Stimulated activated CD8-positive, alpha-beta memory T cell treated with anti-CD3 and anti-CD28 coated beads, Interleukin-4, amount 100 ng/mL, for 48 hours (primary cell): ENCODE measurements at regions not wholly inside any gene's neighbourhood (a gene's known extent, or its start where the extent isn't known, plus 50 kb on each side); places are given as distances from the start of the nearest gene placed in this dataset.

ENCODE experiments used
- DNase-seq: peaks from one replicate; pipeline ENCODE4 v3.0.0-alpha.2; 2020

GRCh38 chr4:58679886-58680285, 1569.7 kb upstream of the IGFBP7 start:
- DNase-seq, result no peak

GRCh38 chr4:58679051-58679450, 1568.9 kb upstream of the IGFBP7 start:
- DNase-seq, result no peak

GRCh38 chr4:58669783-58670182, 1559.6 kb upstream of the IGFBP7 start:
- DNase-seq, result no peak

GRCh38 chr4:58665649-58666048, 1555.5 kb upstream of the IGFBP7 start:
- no peak for DNase-seq

- no peak for DNase-seq
These were observed 1548.5 kb upstream of the IGFBP7 start for GRCh38 chr4:58658701-58659100.

- no peak for DNase-seq
These were observed 1543.1 kb upstream of the IGFBP7 start for GRCh38 chr4:58653251-58653650.

GRCh38 chr4:58649226-58649625, 1539.0 kb upstream of the IGFBP7 start:
- DNase-seq, result no peak

GRCh38 chr4:58646126-58646525, 1535.9 kb upstream of the IGFBP7 start:
- DNase-seq, result no peak

GRCh38 chr4:58644549-58644948, 1534.4 kb upstream of the IGFBP7 start:
- no peak for DNase-seq

- no peak for DNase-seq
These were observed 1526.2 kb upstream of the IGFBP7 start for GRCh38 chr4:58636381-58636780.

GRCh38 chr4:58617226-58617625, 1507.0 kb upstream of the IGFBP7 start:
- no peak for DNase-seq

- no peak for DNase-seq
These were observed 1500.8 kb upstream of the IGFBP7 start for GRCh38 chr4:58611012-58611411.

GRCh38 chr4:58606303-58606702, 1496.1 kb upstream of the IGFBP7 start:
- DNase-seq, result no peak

- DNase-seq, result no peak
These were observed 1493.8 kb upstream of the IGFBP7 start for GRCh38 chr4:58603951-58604350.

GRCh38 chr4:58602731-58603359, 1492.7 kb upstream of the IGFBP7 start:
- DNase-seq, result no peak

- DNase-seq, result no peak
These were observed 1491.8 kb upstream of the IGFBP7 start for GRCh38 chr4:58602022-58602421.

GRCh38 chr4:58600290-58600689, 1490.1 kb upstream of the IGFBP7 start:
- DNase-seq, result no peak

GRCh38 chr4:58590722-58591121, 1480.5 kb upstream of the IGFBP7 start:
- no peak for DNase-seq

- DNase-seq, result no peak
These were observed 1477.7 kb upstream of the IGFBP7 start for GRCh38 chr4:58587856-58588255.

- no peak for DNase-seq
These were observed 1456.1 kb upstream of the IGFBP7 start for GRCh38 chr4:58566260-58566659.

GRCh38 chr4:58564695-58565475, 1454.7 kb upstream of the IGFBP7 start:
- DNase-seq, result no peak

- no peak for DNase-seq
These were observed 1451.0 kb upstream of the IGFBP7 start for GRCh38 chr4:58561170-58561569.

- no peak for DNase-seq
These were observed 1450.6 kb upstream of the IGFBP7 start for GRCh38 chr4:58560736-58561135.

GRCh38 chr4:58553679-58554078, 1443.5 kb upstream of the IGFBP7 start:
- DNase-seq, result no peak

GRCh38 chr4:58553031-58553430, 1442.8 kb upstream of the IGFBP7 start:
- DNase-seq, result no peak
